Posterior vena cava (tissue), 2 donors: ENCODE measurements at regions not wholly inside any gene's neighbourhood (a gene's known extent, or its start where the extent isn't known, plus 50 kb on each side); places are given as distances from the start of the nearest gene placed in this dataset.
"Not testable (repeated sequence)": the region's sequence is repeated elsewhere in the genome, so short reads cannot be mapped to it uniquely, and the experiment has no call there.

ENCODE experiments used
- DNase-seq: peaks from one replicate; pipeline ENCODE4 v3.0.0-alpha.2; 2020; ENCODE audit warnings: low spot score
- intact Hi-C, 2 donors: fragments of 100-400 bp; cut with DNase I; formaldehyde crosslinking; loops; one replicate each; pipeline versions ENCODE4 v1.14.1 to v1.14.2; 2022 to 2023
- donor health status: DM: yes; HTN: yes; CAD: no.
- donor health status: DM: yes; HTN: yes; CAD: no.

DNA sequence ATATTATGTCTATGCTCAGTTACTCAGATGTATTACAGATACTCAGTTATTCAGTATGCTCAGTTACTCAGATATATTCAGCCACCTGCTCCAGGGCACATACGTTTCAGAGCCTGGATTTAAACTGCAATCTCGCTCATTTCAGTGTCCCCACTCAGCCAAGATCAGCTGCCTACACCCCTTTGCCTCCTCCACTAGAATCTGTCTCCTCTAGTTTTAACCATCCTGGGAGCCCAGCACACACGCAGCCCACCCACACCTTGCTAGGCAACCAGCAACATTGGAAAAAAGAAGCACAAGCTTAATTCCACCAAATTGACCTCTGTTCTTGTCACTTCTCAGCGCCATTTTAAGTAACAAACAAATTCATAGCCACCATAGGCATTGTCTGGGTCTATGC, 246.2 kb downstream of the QDPR start:
- no peak for DNase-seq
- intact Hi-C loops, result no loop called here

DNA sequence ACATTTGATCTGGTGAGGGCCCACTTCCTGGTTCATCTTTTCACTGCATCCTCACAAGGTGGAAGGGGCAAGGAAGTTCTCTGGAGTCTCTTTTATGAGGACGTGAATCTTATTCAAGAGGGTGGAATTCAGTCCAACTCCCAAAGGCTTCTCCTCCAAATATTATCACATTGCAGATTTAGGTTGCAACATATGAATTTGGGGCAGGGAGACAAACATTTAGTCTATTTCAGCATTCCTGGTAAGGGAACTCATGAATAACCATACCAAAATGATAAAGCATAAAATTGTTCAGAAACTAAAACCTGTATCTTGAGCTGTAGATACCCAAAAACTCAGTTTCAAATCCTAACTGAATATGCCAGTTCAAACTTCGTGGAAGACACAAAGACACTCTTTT, 246.8 kb downstream of the QDPR start:
- intact Hi-C loops, result no loop called here
- no peak for DNase-seq

DNA sequence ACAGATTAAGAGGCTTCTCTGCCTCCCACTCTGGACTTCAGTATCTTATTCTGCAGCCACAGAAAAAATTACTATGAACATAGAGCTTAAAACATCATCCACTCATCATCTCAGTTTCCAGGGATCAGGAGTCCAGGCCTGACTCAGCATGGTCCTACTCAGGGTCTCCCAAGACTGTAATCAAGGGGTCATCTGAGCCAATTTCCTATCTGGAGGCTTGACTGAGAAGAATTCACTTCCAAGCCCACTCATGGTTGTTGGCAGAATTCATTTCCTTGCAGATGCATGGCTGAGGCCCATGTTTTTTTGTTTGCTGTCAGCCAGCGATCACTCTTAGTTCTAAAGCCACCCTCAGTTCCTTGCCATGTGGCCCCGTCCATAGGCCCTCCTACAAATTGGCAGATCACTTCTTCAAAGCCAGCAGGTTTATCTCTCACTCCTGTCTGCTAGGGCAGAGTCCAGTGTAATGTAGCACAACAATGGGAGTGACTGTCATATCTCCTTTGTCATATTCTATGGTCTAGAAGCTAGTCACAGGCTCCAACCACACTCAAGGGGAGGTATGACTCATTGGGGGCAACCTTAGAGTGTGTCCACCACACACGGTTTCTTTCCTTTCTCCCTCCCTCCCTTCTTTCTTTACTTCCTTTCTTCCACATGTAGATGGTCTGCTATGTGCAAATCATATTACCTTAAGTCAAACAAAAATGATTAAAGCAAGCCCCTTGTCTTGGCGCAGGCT, 251.6 kb downstream of the QDPR start:
- DNase-seq, result no peak
- intact Hi-C loops, result no loop called here

DNA sequence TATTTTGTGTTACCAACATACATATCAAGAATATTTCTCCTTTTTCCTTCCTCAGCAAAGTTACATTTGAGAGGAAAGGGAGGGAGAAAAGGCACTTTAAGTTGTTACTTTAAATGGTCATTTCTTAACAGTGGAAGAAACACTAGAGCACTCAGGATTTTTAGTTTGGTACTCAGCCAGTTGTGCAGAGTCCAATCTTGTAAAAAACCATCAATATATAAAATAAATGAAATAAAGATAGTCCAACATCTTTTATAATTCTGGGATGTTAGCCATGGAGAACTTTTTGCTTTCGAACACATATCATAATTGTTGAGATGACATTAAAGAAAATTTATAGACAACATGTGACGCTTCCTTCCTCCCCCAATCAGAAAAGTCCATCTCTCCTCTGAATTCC, 253.8 kb downstream of the QDPR start:
- DNase-seq, result no peak
- intact Hi-C loops, result no loop called here

DNA sequence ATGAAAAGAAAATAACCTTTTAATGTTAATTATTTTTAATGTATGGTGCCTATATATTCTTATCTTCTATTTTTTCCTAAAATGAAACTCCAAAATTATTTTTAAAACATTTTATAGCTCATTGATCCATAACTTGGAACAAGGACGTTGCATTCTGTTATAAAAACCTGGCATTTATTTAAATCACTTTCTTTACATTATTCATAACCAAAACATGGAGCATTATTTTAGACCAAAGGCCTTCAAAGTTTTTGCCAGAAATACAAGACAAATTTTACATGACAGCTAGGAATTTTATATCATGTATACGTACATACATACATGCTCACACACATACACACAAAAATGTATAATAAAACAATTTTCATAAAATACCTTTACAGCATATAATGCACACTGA, 259.8 kb downstream of the QDPR start:
- intact Hi-C loops, result no loop called here
- DNase-seq, result no peak

DNA sequence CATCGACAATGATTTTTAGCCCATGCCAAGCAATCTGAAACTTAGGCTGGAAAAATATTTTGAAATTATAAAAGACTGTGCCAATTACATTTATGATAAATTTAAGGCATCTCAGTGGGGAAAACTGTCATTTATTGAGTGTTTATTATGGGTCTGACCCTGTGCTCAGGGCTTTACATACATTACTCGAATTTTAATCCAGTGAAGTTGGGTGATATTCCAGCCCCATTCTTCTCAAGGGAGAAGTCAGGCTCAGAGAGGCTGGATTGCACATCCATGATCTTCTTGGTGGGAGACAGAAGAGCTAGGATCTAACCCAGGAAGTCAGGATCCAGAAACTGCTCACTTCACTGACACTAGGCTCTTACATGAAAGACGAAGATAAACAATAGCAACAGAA, 260.8 kb downstream of the QDPR start:
- DNase-seq, result no peak
- intact Hi-C loops, result no loop called here

DNA sequence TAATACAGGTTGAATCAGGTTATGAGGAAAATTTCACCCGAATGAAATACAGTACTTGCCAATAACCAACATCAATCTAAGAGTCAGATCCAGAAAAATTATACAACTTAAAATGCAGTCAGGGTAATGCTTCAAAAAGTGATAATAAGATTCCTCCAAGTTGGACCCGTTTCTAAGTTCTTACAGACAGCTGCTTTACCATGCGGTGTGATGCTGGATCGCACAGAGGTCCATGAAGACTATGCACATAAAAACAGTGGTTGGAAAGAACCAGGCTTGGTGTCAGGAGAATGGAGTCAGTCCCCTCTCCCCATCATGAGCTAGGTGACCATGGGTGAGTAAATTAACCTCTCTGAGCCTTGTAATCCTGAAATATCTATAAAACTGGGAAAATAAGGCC, 261.3 kb downstream of the QDPR start:
- no peak for DNase-seq
- intact Hi-C loops, result no loop called here

DNA sequence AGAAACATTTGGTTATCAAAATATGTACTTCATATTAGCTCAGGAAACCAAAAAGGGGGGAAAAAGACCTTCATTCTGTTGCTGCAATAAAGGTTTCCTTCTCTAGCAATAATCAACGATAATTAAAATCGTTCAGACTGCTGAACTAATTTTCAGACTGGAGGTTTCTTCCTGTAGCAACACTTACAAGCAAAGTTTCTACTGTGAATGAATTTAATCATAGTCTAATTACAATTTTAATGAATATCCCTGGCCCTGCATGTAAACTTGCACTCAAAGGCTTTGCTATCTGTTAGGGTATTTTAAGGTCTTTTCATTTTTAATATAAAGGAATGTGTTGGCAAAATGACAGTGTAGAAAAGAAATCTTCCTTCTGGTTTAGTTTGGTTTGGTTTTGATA, 265.2 kb downstream of the QDPR start:
- no peak for DNase-seq
- intact Hi-C loops, result no loop called here

DNA sequence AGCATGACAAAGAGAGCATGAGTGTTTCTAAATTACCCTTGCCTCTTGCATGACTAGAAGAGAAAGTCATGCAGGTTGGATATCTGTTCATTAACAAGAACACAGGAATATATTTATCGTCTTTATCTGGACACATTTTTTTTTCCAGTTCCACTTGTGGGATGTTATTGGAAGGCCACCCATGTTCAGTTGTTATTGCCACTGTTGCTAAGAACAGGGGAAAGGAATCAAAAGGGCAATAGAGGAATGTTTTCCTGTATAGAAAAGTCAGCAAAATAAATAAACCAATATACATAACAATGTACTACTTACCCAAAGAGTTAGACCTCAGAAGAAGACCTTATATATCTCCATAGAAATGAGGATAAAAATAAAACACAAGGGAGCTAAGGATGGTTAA, 270.1 kb downstream of the QDPR start:
- intact Hi-C loops, result loop anchor here in 1 of 2 donors (2.0 kb wide), 1 partner anchor 45 kb away; no protein-coding TSS in a partner anchor
- no peak for DNase-seq

DNA sequence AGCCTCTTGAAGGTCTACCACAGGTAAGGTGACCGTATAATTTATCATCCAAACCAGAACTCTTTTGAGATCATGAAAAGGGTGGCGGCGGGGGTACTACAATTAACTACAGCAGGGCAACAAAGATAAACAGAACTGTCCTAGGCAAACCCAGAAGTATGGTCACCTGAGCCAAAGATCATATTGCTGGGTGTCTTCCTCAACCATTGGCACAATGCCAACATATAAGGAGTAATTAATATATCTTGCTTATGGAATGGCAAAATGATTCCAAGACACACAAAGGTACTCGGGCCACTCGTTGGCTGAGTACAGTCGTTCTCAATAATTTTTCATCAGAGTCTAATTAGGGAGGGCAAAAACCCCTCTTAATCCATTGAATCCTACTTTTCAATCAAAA, 273.3 kb downstream of the QDPR start:
- no peak for DNase-seq
- intact Hi-C loops, result no loop called here

DNA sequence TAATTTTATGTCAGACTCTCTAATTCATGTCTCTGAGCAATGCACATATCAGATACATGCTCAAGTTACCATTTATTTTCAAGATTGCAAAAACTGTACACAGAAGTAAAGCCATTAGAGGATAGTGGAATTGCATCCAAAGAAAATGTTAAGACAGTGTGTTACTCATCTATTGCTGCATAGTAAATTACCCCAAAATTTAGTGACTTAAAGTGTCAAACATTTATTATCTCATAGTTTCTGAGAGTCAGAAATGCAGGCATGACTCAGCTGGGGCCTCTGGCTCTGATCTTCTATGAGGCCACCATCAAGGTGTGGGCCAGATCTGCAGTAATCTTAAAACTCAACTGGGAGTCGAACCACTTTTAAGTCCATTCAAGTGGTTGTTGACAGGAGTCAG, 275.2 kb downstream of the QDPR start:
- DNase-seq, result no peak
- intact Hi-C loops, result no loop called here

DNA sequence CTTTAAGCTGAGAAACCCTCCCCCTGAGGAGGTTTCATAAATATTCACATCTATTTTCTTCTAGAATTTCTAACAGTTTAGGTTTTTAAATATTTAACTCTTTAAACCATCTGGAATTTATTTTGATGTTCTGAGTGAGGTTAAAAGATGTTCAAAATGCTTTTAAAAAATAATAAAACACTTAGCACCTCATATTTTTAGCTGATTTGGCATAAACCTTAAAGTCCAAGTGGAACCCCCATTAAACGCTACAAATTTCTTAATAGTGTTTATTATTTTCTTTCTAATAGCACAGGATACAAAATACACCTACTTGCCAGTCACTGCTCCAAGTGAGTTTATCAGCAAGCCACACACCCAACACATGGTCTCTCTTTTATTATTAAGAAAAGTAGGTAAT, 277.2 kb downstream of the QDPR start:
- intact Hi-C loops, result no loop called here
- DNase-seq, result no peak

DNA sequence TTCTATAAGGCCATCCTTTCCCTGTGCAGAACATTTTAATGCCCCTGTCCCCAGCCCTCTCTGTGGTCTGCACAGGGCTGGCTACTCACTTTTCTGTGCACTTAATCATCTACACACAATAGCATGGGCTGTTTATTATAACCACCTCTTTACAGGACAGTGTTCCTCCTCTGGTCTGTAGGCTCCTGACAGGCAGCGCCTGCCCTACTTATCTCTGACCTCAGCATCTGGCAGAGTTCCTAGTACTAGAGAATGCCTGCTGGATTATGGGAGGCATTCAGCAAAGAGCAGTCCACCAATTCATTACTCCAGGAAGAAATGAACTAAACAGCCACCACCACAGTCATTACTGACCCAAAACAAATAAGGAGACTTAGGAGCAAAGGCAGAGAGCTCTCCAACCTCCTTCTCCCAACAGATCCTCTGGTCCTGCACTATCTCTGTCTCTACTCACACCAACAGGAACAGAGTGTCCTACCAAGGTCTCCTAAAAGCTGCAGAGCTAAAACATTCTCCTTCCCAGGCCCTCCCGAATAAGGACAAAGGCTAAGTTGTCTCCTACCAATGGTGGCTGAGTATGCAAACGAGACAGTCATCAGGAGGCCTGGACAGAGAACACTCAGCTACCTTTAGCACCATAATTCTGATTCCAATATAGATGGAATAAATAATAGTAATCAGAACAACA, 279.2 kb downstream of the QDPR start:
- intact Hi-C loops, result no loop called here
- no peak for DNase-seq

DNA sequence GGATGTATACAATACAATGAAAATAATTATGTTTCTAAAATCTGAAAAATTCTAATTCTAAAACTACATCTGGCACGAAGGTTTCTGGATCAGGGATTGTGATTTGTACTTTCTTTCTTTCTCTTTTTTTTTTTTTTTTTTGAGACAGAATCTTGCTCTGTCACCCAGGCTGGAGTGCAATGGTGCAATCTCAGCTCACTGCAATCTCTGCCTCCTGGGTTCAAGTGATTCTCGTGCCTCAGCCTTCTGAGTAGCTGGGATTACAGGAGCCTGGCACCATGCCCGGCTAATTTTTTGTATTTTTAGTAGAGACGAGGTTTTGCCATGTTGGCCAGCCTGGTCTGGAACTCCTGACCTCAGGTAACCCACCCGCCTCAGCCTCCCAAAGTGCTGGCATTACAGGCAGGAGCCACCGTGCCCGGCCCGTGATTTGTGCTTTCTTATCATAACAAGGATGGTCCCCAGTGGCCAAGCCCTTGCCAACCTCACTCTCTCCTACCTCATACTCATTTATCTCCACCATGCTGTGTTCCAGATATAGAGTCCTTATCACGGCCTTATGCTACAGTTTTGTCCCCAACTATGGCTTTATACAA, 279.9 kb downstream of the QDPR start:
- peak; percentile 80 for DNase-seq
- intact Hi-C loops, result not testable (repeated sequence)

DNA sequence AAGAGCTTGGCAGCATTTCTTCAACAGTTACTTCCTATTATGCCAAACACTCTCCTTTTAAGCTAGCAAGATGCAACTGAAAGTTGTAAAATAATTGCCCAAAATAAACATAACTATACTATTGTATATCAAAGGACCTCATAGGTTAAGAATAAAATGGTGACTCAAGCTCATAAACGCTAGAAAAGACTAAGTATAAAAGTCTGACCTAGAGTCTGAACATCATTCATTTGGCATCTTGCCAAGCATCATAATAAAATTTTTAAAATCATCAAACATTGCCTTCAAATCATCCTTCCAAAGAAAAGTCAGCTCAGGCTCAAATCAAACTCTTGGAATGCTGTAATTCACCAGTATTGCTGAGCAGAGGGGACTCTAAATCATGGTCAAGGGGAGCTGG, 281.2 kb downstream of the QDPR start:
- intact Hi-C loops, result no loop called here

DNA sequence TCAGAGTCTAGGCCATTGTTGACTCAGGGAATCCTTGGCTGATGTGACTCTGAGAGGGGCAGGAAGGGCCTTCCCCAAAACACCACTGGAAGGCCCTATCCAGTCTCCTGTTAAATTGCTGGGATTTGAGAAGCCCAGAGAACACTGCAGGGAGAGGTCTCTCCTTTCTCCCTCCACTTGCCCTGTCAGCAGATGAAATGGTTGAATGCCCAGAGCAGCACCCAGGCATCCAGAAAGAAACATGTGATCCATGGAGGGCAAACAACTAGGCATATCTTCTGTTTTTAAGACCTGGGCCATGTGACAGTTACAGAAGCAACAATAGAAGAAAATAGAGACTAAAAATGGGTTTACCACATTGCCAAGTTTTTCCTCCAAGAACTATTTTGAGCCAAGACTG, 291.1 kb downstream of the QDPR start:
- DNase-seq, result no peak
- intact Hi-C loops, result no loop called here

More for the DNA sequence above, 281.2 kb downstream of the QDPR start:
- DNase-seq, result no peak

DNA sequence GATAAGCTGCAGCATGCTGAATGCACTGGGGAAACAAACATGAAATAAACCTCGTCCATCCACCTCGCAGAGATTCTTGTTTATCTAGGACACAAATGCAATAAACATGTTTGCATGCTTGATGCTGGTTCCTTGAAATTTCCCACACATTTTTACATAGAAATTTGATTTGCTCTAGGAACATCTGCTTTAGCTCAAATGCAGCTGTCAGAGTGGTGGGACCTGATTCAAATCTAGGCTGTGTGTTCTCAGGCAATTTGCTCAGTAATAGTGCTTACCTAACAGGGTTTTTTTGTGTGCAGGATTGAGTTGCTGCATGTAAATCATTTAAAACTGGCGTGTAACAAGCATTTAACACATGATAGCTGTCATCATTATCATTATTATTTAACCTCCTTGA, 293.1 kb downstream of the QDPR start:
- intact Hi-C loops, result no loop called here
- no peak for DNase-seq

DNA sequence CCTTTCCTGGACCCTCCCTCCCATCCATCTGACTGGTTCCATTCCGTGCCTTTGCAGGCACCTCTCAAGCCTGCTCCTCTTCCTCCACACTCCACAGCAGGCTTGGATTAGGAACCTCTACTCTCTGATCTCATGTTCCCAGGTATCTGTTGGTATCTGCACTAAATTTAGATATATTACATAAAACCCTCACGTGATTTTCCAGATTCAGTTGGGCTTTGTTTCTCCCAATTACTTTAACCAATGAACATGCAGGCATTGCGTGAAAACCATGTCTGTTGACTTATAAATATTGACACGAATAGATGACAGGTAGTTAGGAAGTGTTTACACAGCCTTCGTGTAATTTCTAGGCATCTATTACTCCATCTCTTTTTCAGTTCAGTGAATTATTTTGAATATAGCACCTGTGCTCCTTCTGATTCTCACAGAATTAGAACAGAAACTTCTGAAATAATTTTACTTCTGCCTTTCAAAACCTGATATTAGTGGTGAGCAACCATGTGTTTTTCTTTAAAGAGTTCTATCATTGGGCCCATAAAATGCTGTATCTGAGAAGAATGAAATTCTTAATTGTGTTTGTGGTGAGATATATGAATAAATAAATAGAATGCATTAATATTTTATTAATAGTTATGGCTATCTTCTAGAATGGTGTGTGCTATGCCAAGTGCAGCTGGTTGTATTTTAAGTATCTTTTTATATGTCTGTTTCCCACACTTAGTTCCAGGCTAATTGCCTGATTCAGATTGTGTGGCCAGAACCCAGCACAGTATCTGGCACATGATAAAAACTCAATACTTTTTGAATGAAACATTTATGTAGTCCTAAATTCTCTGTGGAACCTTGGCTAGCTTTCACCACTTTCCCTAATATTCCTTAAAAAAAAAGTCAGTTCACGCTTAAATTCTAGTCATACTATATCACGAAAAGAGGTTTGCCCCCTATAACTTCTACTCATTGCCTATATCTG, 304.8 kb downstream of the QDPR start:
- intact Hi-C loops, result no loop called here
- no peak for DNase-seq

DNA sequence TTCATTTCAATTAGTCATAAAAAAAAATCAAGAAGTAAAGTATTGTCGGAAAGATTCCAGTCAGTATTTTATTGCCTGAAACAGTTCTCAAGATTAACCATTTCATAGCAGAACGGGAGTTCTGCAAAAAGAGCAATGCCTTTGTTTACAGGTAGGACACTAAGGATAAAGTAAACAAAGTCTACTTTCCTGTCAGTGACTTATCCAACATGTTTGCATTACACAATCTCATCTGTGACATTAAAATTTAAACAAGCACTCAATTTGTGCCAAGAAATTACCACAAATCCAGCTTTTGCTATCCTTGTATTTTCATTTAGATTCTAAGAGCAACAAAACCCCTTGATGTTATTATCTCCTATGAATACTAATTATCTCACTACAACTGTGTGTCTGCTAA, 306.5 kb upstream of the LDB2 start:
- DNase-seq, result no peak
- intact Hi-C loops, result no loop called here

DNA sequence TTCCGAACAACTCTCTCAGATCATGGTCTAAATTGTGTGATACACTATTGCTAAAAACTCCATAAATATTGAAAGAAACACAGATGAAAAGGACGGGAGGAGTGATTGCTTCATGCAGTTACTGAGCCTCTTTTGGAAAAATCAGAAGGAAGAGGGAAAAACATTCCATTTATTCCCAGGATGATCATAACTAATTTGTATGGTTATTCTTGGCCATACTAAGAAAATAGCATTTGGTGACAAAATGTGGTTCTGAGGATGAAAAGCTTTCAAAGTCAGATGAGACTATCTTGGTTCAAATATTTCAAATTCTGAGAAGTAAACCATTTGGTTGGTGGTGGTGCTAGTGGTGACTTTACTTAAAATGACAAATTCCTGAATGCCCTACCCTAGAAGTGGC, 305.4 kb upstream of the LDB2 start:
- no peak for DNase-seq
- intact Hi-C loops, result no loop called here
